Neural progenitor cell (in vitro differentiated cells): ENCODE measurements at regions not wholly inside any gene's neighbourhood (a gene's known extent, or its start where the extent isn't known, plus 50 kb on each side); places are given as distances from the start of the nearest gene placed in this dataset.

ENCODE experiments used
- EZH2 ChIP-seq: fragments of 200-600 bp; sonication (generic); IDR thresholded peaks from 2 replicates; pipeline ENCODE4 v1.6.1; 2017; ENCODE audit warnings: antibody characterized with exemption, mild to moderate bottlenecking, moderate library complexity
- EZH2phosphoT487 ChIP-seq: fragments of 200-600 bp; sonication (generic); IDR thresholded peaks from 2 replicates; pipeline ENCODE4 v1.6.1; 2017; ENCODE audit warnings: antibody characterized with exemption
- TF ChIP-seq, protein P1 (sequence below): fragments of 200-600 bp; sonication (generic); IDR thresholded peaks from 2 replicates; pipeline ENCODE4 v1.5.1; 2017; ENCODE audit warnings: antibody characterized with exemption, mild to moderate bottlenecking

DNA sequence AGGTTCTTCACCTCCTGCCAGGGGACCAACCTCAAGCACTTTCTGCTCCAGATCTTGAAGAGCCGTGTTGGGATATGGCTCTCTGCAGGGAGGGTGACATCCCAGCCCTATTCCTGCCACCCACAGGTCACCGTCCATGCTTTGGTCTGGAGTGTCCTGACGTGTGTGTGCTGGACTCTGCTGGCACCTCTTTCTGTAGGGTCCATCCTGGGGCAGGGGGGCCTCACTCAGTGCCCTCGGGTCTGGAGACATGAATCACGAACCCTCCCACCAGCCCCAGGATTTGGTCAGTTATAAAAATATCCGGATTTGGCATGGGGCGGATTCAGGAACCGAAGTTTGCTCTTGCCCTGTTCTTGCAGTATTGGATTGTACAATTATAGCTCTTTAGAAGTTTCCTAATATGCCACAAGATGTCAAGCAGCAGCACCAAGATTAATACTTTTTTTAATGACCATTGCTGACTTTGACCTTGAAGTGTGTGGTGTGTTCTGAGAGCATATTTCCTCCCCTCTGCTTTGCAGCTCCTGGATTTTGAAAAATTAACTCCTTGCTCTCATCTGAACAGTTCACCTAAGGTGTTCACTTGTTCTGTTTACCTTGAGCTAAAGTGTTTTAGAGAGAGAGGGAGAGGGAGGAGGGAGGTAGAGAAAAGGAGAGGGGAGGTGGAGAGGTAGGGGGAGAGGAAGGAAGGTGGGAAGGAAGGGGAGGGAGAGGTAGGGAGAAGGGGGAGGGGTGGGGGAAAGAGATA is 95.4 kb upstream of the SHH start:
- TF ChIP-seq, protein P1, sequence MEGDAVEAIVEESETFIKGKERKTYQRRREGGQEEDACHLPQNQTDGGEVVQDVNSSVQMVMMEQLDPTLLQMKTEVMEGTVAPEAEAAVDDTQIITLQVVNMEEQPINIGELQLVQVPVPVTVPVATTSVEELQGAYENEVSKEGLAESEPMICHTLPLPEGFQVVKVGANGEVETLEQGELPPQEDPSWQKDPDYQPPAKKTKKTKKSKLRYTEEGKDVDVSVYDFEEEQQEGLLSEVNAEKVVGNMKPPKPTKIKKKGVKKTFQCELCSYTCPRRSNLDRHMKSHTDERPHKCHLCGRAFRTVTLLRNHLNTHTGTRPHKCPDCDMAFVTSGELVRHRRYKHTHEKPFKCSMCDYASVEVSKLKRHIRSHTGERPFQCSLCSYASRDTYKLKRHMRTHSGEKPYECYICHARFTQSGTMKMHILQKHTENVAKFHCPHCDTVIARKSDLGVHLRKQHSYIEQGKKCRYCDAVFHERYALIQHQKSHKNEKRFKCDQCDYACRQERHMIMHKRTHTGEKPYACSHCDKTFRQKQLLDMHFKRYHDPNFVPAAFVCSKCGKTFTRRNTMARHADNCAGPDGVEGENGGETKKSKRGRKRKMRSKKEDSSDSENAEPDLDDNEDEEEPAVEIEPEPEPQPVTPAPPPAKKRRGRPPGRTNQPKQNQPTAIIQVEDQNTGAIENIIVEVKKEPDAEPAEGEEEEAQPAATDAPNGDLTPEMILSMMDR: no peak
- no peak for TF ChIP-seq EZH2phosphoT487
- no peak for TF ChIP-seq EZH2
